T-cell (primary cell): ENCODE measurements at regions not wholly inside any gene's neighbourhood (a gene's known extent, or its start where the extent isn't known, plus 50 kb on each side); places are given as distances from the start of the nearest gene placed in this dataset.

Source experiments
- ATAC-seq, 4 experiments: fragments of 200-7000 bp in 3 of 4; fragments of 150-1000 bp in 1 of 4; cut with Tn5 transposase; replicated peaks in 1 of 4; 1 replicate in 3 of 4; 2 replicates in 1 of 4; pipeline ENCODE4 v1.10.0; 2021; ENCODE audit warnings: moderate library complexity in 3 of 4, mild to moderate bottlenecking in 2 of 4, moderate number of reproducible peaks in 1 of 4
- CTCF ChIA-PET, 2 donors: fragments of 300-600 bp; sonication (Branson Sonifier 250); formaldehyde crosslinking; loops; one replicate each; lab custom pipeline; 2022; ENCODE audit warnings: antibody characterized with exemption in 2 of 2; lab: Charles Lee
- POLR2A ChIA-PET, 2 donors: fragments of 300-600 bp; sonication (Branson Sonifier 250); formaldehyde crosslinking; loops; one replicate each; lab custom pipeline; 2022; ENCODE audit warnings: antibody characterized with exemption in 2 of 2; lab: Charles Lee
- DNase-seq, 35 experiments: peaks; one replicate each; pipeline versions ENCODE4 v3.0.0 to v3.0.0-alpha.2; 2013 to 2023
- H3K27ac ChIP-seq: one replicate; pipeline ENCODE4 v1.5.1; 2013; ENCODE audit warnings: low read length
- H3K27me3 ChIP-seq, 2 experiments: replicated peaks in 1 of 2; 1 replicate in 1 of 2; 2 replicates in 1 of 2; pipeline versions ENCODE4 v1.6.1 to v1.7.0; 2013; ENCODE audit warnings: low read length in 1 of 2, mixed read lengths in 1 of 2; ENCODE audit not compliant: control insufficient read depth in 2 of 2, insufficient read depth in 2 of 2; ENCODE audit errors: extremely low read depth in 1 of 2
- H3K36me3 ChIP-seq, 2 donors: 1 replicate in 1 of 2; 2 replicates in 1 of 2; pipeline versions ENCODE4 v1.6.1 to v1.7.0; 2013; ENCODE audit warnings: low read length in 1 of 2; ENCODE audit not compliant: control insufficient read depth in 2 of 2, insufficient read depth in 1 of 2; ENCODE audit errors: extremely low read depth in 1 of 2
- H3K4me1 ChIP-seq, 2 experiments: 1 replicate in 1 of 2; 2 replicates in 1 of 2; pipeline versions ENCODE4 v1.6.1 to v1.7.0; 2013; ENCODE audit warnings: low read length in 2 of 2, mixed read lengths in 1 of 2; ENCODE audit not compliant: insufficient read depth in 2 of 2, control insufficient read depth in 1 of 2; ENCODE audit errors: extremely low read depth in 1 of 2
- H3K4me3 ChIP-seq, 2 donors: 1 replicate in 1 of 2; 2 replicates in 1 of 2; pipeline versions ENCODE4 v1.5.1 to v1.7.0; 2013; ENCODE audit warnings: mild to moderate bottlenecking in 2 of 2, low read length in 1 of 2, moderate library complexity in 1 of 2; ENCODE audit not compliant: control insufficient read depth in 1 of 2; ENCODE audit errors: extremely low read depth in 1 of 2
- H3K9me3 ChIP-seq: 2 replicates; pipeline ENCODE4 v1.7.0; 2013
- H3K27ac Mint-ChIP-seq, 2 donors: one replicate each; pipeline ENCODE4 v1.8.0; 2020 to 2021; ENCODE audit warnings: mild to moderate bottlenecking in 2 of 2, mixed read lengths in 2 of 2
- H3K27me3 Mint-ChIP-seq, 2 donors: one replicate each; pipeline ENCODE4 v1.8.0; 2021 to 2022; ENCODE audit warnings: mixed read lengths in 2 of 2
- H3K36me3 Mint-ChIP-seq: one replicate; pipeline ENCODE4 v1.8.0; 2021; ENCODE audit warnings: mixed read lengths
- H3K4me1 Mint-ChIP-seq, 3 donors: one replicate each; pipeline ENCODE4 v1.8.0; 2020 to 2022; ENCODE audit warnings: mixed read lengths in 3 of 3, mild to moderate bottlenecking in 1 of 3
- H3K4me3 Mint-ChIP-seq, 3 donors: one replicate each; pipeline ENCODE4 v1.8.0; 2020 to 2022; ENCODE audit warnings: mild to moderate bottlenecking in 3 of 3, mixed read lengths in 3 of 3, moderate library complexity in 3 of 3
- H3K9me3 Mint-ChIP-seq, 3 donors: one replicate each; pipeline ENCODE4 v1.8.0; 2020 to 2022; ENCODE audit warnings: mixed read lengths in 3 of 3
- WGBS: methylation state at CpG from one replicate; pipeline ENCODE4 v1.1.5; 2013; ENCODE audit warnings: missing lambda C conversion rate; ENCODE audit not compliant: insufficient coverage; 5-methylcytosine and 5-hydroxymethylcytosine counted together

GRCh38 chr2:149727927-149728326, 140.4 kb upstream of the MMADHC start:
- peaks cover 0 to 22% of the 10 kb centered on the region in 2 donors for H3K27me3 Mint-ChIP-seq
- POLR2A ChIA-PET: no interaction called here
- CTCF ChIA-PET: interaction anchor here in 1 of 2 donors (0.7 kb wide), 1 partner anchor 10 kb away, joined by 3 read pairs; no protein-coding TSS in a partner anchor
- Histone ChIP-seq H3K36me3 (no peaks in the 10 kb centered on the region), H3K27me3 (no peaks in the 10 kb centered on the region), H3K27ac (no peak overlapping the region), H3K4me1 (no peaks in the 10 kb centered on the region), H3K4me3 (no peak overlapping the region), H3K9me3 (no peaks in the 10 kb centered on the region)
- no peak for ATAC-seq
- no peak for DNase-seq
- H3K4me3 Mint-ChIP-seq: no peak overlapping the region
- no peaks in the 10 kb centered on the region for H3K36me3 Mint-ChIP-seq
- H3K4me1 Mint-ChIP-seq: no peaks in the 10 kb centered on the region
- 86% methylated on average over 1 of the region's 3 CpGs for WGBS
- peaks cover 0 to 1% (median 0%) of the 10 kb centered on the region in 3 donors for H3K9me3 Mint-ChIP-seq
- no peak overlapping the region for H3K27ac Mint-ChIP-seq

GRCh38 chr2:149725234-149725633, 137.7 kb upstream of the MMADHC start:
- no peak overlapping the region for H3K4me3 ChIP-seq
- H3K27ac Mint-ChIP-seq: no peak overlapping the region
- DNase-seq (no peak), ATAC-seq (no peak)
- H3K36me3 Mint-ChIP-seq: no peaks in the 10 kb centered on the region
- peaks cover 0 to 19% of the 10 kb centered on the region in 2 donors for H3K27me3 Mint-ChIP-seq
- WGBS: no CpG with 5 or more reads among the region's 2 CpGs
- no peaks in the 10 kb centered on the region for H3K4me1 ChIP-seq
- ChIA-PET CTCF (interaction anchor here in 1 of 2 donors (0.7 kb wide), 2 partner anchors 11 to 1374 kb away, joined by 3 read pairs; no protein-coding TSS in a partner anchor), POLR2A (no interaction called here)
- H3K9me3 Mint-ChIP-seq: peaks cover 0 to 5% (median 0%) of the 10 kb centered on the region in 3 donors
- no peaks in the 10 kb centered on the region for H3K4me1 Mint-ChIP-seq
- no peaks in the 10 kb centered on the region for H3K27me3 ChIP-seq
- no peak overlapping the region for H3K27ac ChIP-seq
- no peak overlapping the region for H3K4me3 Mint-ChIP-seq
- H3K9me3 ChIP-seq: no peaks in the 10 kb centered on the region
- H3K36me3 ChIP-seq: no peaks in the 10 kb centered on the region

GRCh38 chr2:149724091-149724490, 136.5 kb upstream of the MMADHC start:
- WGBS: 93% methylated on average over 2 of the region's 4 CpGs
- H3K27me3 Mint-ChIP-seq: peaks cover 3 to 19% of the 10 kb centered on the region in 2 donors
- no peaks in the 10 kb centered on the region for H3K4me1 Mint-ChIP-seq
- ATAC-seq (no peak), DNase-seq (no peak)
- no peak overlapping the region for H3K27ac Mint-ChIP-seq
- Histone ChIP-seq H3K27ac (no peak overlapping the region), H3K9me3 (no peaks in the 10 kb centered on the region), H3K36me3 (no peaks in the 10 kb centered on the region), H3K27me3 (no peaks in the 10 kb centered on the region), H3K4me1 (no peaks in the 10 kb centered on the region), H3K4me3 (no peak overlapping the region)
- H3K4me3 Mint-ChIP-seq: no peak overlapping the region
- CTCF ChIA-PET: no interaction called here
- POLR2A ChIA-PET: no interaction called here
- peaks cover 0 to 5% (median 0%) of the 10 kb centered on the region in 3 donors for H3K9me3 Mint-ChIP-seq
- H3K36me3 Mint-ChIP-seq: no peaks in the 10 kb centered on the region

GRCh38 chr2:149720615-149721014, 133.0 kb upstream of the MMADHC start:
- Histone ChIP-seq H3K27me3 (no peaks in the 10 kb centered on the region), H3K36me3 (no peaks in the 10 kb centered on the region), H3K27ac (no peak overlapping the region), H3K9me3 (no peaks in the 10 kb centered on the region), H3K4me3 (no peak overlapping the region), H3K4me1 (no peaks in the 10 kb centered on the region)
- H3K4me1 Mint-ChIP-seq: no peaks in the 10 kb centered on the region
- peaks cover 0 to 5% (median 0%) of the 10 kb centered on the region in 3 donors for H3K9me3 Mint-ChIP-seq
- CTCF ChIA-PET: interaction anchor here in 1 of 2 donors (0.7 kb wide), 1 partner anchor 1265 kb away, joined by 3 read pairs; no protein-coding TSS in a partner anchor
- DNase-seq: no peak
- no peak for ATAC-seq
- POLR2A ChIA-PET: no interaction called here
- no peak overlapping the region for H3K4me3 Mint-ChIP-seq
- no peak overlapping the region for H3K27ac Mint-ChIP-seq
- no CpG with 5 or more reads among the region's 2 CpGs for WGBS
- no peaks in the 10 kb centered on the region for H3K36me3 Mint-ChIP-seq
- H3K27me3 Mint-ChIP-seq: peaks cover 3 to 8% of the 10 kb centered on the region in 2 donors

GRCh38 chr2:149719695-149720094, 132.1 kb upstream of the MMADHC start:
- H3K4me1 ChIP-seq: no peaks in the 10 kb centered on the region
- Mint-ChIP-seq H3K27me3 (peaks cover 3 to 4% of the 10 kb centered on the region in 2 donors), H3K36me3 (no peaks in the 10 kb centered on the region), H3K4me1 (no peaks in the 10 kb centered on the region), H3K9me3 (peaks cover 0 to 5% (median 0%) of the 10 kb centered on the region in 3 donors), H3K4me3 (no peak overlapping the region), H3K27ac (no peak overlapping the region)
- CTCF ChIA-PET: no interaction called here
- ATAC-seq (no peak), DNase-seq (no peak)
- no peaks in the 10 kb centered on the region for H3K27me3 ChIP-seq
- WGBS: 85% methylated on average over 2 of the region's 3 CpGs
- no peak overlapping the region for H3K27ac ChIP-seq
- POLR2A ChIA-PET: no interaction called here
- no peaks in the 10 kb centered on the region for H3K9me3 ChIP-seq
- H3K4me3 ChIP-seq: no peak overlapping the region
- H3K36me3 ChIP-seq: no peaks in the 10 kb centered on the region

GRCh38 chr2:149716687-149717086, 129.1 kb upstream of the MMADHC start:
- WGBS: 77% methylated on average over 3 of the region's 6 CpGs
- CTCF ChIA-PET: no interaction called here

GRCh38 chr2:149715894-149716293, 128.3 kb upstream of the MMADHC start:
- Histone ChIP-seq H3K36me3 (no peaks in the 10 kb centered on the region), H3K27me3 (no peaks in the 10 kb centered on the region), H3K4me1 (no peaks in the 10 kb centered on the region), H3K4me3 (no peak overlapping the region), H3K27ac (no peak overlapping the region), H3K9me3 (no peaks in the 10 kb centered on the region)
- Mint-ChIP-seq H3K4me3 (no peak overlapping the region), H3K36me3 (no peaks in the 10 kb centered on the region), H3K27me3 (peaks cover 5 to 10% of the 10 kb centered on the region in 2 donors), H3K27ac (no peak overlapping the region), H3K9me3 (no peaks in the 10 kb centered on the region), H3K4me1 (no peaks in the 10 kb centered on the region)
- POLR2A ChIA-PET: no interaction called here
- DNase-seq (no peak), ATAC-seq (no peak)
- CTCF ChIA-PET: no interaction called here
- WGBS: no CpG with 5 or more reads among the region's 2 CpGs

More at GRCh38 chr2:149716687-149717086, 129.1 kb upstream of the MMADHC start:
- H3K36me3 ChIP-seq: no peaks in the 10 kb centered on the region
- no peak overlapping the region for H3K27ac Mint-ChIP-seq
- no peaks in the 10 kb centered on the region for H3K36me3 Mint-ChIP-seq
- H3K27ac ChIP-seq: no peak overlapping the region
- H3K4me1 ChIP-seq: no peaks in the 10 kb centered on the region
- no peak overlapping the region for H3K4me3 ChIP-seq
- ATAC-seq: no peak
- no peak overlapping the region for H3K4me3 Mint-ChIP-seq
- POLR2A ChIA-PET: no interaction called here
- no peaks in the 10 kb centered on the region for H3K27me3 ChIP-seq
- no peaks in the 10 kb centered on the region for H3K4me1 Mint-ChIP-seq
- no peaks in the 10 kb centered on the region for H3K9me3 Mint-ChIP-seq
- no peaks in the 10 kb centered on the region for H3K9me3 ChIP-seq
- peaks cover 5 to 7% of the 10 kb centered on the region in 2 donors for H3K27me3 Mint-ChIP-seq
- DNase-seq: no peak
